HG02571 (cell line): ENCODE measurements at regions not wholly inside any gene's neighbourhood (a gene's known extent, or its start where the extent isn't known, plus 50 kb on each side); places are given as distances from the start of the nearest gene placed in this dataset.

ENCODE experiments used
- ATAC-seq: cut with Tn5 transposase; IDR thresholded peaks from one replicate; pipeline ENCODE4 v1.9.1; 2021; ENCODE audit warnings: mild to moderate bottlenecking, moderate library complexity; ENCODE audit not compliant: unreplicated experiment

DNA sequence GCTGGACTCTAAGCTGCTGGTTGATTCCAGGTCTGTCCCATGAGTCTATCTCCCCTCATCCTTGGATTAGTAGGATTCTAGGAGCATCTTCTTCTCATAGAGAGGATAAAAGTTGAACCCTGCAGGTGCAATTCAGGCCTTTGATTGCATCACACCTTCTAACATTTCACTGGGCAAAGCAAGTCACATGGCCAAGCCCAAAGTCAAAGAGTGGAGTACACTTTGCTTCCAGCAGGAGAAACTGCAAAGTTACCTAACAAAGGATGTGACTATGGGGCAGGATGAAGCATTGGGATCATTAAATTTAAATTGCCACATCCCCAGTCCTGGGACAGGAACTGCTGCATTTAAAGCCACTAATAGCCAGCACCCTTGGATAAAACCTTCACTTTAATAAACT lies 51.0 kb upstream of the EGFLAM start:
- ATAC-seq = no peak

DNA sequence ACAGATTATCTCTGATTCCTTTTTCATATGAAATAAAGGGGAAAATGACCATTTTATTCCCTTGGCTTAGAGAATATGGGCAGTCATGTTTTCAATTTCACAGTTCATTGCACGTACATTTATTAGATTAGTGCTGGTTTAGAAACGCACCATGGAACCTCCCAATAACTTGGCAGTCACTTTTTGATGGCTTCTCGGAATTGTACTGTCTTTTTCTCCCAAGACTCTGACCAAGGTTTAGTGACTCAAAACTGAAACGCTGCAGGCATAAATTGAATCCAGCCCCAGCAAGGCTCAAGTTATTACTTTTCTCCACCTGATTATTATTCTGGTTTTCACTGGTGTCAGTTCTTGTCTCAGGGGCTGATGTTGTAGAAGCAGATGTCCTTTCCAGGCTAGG lies 55.6 kb upstream of the EGFLAM start:
- no peak for ATAC-seq

DNA sequence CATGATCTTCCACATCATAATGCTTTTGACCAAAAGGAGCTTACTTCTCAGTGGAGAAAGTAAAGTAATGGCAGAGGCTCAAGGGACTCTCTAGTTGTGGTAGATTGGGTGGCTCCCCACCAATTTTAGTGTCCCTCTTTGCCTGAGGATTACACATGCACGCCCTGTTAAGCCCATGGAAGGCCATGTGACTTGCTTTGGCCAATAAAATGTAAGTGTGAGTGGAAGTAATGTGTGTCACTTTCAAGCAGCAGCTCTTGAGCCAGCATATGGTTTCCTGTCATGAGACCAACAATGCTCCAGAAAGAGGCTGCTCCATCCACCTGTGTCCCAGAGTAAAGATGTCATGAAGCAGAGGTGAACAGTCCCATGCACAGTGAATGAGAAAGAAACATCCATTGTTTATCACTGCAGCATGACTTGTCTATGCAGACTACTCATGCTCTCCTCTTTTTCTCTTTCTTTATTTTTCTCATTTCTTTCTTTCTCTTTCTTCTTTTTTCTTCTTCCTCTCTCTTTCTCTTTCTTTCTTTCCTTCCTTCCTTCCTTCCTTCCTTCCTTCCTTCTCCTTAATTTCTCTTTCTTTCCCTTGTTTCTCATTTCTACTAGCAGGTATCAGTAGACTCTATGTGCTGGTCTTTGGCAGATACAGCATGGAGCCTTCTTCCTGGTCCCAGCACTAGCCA lies 57.3 kb upstream of the EGFLAM start:
- ATAC-seq = no peak

DNA sequence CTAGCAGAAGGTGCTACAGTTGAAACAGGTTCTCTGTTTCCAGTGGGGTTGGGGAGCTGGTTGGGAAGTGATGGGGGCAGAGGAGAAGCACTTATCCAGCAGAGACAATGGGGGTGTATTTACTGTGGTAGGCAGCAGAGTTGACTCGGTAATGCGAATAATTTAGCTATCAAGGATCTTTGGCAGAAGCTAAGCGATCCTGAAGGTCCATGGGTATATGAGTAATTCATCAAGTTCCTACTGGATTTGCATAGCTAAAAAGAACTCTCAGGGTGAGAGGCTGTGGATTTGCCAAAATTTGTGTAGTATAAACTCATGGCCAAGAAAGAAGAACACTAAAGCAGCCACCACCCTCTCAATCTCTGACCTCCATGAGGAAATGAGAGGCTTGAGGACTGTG lies 61.2 kb upstream of the EGFLAM start:
- no peak for ATAC-seq

DNA sequence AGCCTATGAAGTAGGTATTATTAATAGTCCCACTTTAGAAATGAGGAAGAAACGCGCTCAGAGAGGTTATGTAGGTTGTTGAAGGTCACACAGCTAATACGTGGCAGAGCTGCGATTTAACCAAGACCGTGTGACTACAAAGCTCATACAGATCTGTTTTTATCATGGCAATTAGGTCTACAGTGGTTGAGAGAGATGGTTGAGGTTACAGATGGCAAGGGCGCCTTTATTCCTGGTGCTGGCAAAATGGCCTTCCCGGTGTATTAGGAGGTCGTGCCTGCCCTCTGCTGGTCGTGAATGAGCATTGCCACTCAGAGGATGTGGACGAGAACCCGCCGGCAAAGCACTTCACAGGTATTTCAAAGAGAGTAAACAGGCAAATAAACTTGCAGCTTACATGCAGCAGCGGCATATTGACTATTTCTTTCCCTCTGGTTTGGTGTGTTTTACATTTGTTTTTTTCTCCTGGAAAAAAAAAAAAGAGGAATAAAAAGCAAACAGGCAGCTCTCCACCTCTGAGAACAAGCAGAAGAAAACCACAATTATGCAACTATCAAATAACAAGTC lies 65.3 kb upstream of the EGFLAM start:
- peak; percentile 83 for ATAC-seq

DNA sequence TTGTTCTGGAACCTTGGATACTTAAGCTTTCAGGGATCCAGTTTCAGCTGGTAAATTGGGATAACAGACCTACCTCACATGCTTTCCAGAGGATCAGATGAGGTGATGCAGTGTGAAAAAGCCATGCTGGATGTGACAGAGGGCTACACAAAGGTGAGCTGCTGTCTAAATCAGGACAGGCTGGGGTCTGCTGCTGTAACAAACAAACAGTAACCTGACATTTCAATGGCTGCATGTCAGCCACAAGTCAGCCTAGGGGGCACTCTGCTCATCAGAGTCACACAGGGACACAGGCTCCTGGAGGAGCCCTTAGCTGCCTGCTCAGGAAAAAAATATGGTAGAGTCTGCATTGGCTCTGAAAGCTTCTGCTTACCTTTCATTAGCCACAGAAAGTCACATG lies 66.7 kb upstream of the EGFLAM start:
- ATAC-seq = no peak

DNA sequence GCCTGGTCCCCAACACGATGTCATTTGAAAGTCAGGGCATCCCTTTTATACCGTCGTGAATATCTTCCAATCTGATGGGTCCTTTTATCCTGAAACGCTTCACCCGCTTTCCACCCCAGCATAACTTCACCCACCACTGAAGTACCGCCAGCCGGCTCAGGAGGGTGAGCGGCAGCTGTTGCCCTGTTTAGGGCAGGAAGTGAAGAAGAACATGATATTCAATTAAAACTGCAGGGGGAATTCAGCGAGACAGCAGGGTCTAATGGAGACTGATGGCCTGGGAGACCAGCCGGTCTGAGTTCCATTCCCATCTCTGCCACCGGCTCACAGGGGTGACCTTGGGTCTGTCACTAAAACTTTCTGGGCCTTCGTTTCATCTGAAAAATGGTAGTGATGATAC lies 68.2 kb upstream of the EGFLAM start:
- ATAC-seq = no peak

DNA sequence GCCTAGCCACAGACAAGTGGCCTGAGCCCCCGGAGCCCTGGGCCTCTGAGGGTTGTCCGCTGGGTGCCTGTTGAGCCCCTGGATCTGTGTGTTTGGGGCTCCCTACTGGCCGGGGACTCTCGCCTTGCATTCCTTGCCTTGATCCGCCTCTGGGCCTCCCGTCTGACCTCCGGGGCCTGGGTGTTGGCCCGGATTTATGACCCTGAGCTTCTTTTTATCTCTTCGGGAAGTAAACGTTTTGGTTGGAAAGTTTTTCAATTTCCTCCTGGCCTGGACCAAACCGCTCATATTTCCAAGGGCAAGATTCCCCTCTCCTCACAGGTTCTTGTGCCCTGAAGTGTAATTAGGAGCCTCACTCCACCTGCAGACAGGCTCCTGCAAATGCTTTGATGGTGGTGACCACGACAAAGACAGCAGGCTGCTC lies 69.3 kb upstream of the EGFLAM start:
- ATAC-seq = no peak

DNA sequence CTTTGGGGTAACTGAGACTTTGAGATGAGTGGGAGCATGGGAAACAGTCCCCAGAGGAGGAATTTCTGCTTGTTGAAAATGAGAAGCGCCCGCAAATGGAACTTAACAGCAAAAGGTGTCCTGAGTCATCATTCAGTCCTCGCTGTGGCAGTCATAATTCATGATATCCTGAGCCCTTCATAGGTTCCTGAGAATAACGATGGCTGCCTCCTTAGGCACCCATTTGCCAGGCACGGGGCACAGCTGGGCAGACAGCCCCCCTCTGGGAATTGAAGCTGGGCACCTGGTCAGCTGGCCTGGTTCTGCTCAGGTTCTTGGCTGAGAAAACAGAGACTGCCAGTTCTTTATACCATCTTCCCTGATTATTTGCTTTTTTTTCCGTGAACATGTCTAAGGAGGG lies 69.8 kb upstream of the EGFLAM start:
- no peak for ATAC-seq

DNA sequence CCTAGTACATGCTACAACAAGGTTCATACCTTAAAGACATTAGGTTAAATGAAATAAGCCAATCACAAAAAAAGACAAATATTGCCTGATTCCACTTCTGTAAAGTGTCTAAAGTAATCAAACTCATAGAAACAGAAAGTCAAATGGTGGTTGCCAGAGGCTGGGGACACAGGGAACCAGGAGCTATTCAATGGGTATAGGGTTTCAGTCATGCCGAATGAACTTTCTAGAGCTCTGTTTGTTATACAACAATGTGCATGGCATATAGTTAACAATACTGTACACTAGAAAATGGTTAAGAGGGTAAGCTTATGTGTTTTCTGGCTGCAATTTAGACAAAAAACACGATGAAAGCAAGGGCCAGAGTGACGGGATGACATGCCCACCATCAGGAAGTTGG lies 70.8 kb upstream of the EGFLAM start:
- ATAC-seq = no peak

DNA sequence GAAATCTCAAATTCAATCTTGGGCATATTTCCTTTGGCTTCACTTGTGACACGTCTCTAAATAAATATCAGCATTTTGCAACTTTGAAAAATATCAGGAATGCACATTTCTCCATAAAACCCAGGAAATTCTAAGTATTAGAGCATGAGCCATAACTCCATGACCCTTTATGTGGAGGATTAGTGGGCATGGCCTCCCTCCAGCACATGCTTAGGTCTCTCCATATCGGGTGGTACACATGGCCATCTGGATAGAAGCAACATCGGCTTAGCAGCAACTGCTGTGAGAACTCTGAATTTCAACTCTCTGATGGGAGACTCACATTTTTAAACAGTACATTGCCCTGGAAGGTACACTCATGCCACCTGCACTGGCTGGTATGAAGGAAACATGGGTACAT lies 73.7 kb upstream of the EGFLAM start:
- no peak for ATAC-seq

DNA sequence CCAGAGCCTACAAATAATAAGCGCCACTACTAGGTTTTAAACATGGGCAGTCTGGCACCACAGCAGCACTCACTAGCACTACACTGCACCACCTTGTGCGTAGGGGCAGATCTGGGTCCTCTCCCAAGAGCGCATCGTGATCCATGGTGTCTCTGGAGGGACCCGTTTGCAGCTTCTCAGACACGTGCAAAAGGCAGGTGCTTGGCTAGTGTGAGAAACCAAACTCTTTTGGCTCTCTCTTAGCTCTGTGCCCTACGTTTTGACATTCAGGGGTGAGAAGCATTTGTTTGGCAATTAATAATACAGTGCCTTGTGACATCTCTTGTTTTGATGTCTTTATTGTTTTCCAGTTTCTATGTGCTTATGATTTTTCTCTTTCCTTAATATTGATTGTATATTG lies 75.4 kb upstream of the EGFLAM start:
- ATAC-seq = no peak

DNA sequence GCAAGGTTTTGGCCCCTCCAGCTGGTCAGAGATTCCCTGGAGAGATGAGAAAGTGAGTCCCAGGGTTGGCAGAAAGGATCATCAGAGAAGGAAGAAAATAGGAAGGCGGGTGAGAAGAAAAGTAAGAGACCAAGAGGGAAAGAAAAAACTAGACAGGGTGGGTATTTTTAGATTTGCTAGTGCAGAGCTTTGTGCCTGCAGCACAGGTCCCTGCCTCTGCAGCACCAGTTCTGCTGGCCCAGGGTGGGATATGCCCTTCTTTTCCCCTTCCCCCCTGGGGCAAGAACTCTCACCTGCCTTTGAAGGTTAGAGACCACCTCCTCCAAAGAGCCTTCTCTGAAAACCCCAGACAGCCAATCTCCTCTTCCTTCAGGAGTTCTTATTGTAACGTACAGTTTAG lies 90.3 kb upstream of the EGFLAM start:
- no peak for ATAC-seq

DNA sequence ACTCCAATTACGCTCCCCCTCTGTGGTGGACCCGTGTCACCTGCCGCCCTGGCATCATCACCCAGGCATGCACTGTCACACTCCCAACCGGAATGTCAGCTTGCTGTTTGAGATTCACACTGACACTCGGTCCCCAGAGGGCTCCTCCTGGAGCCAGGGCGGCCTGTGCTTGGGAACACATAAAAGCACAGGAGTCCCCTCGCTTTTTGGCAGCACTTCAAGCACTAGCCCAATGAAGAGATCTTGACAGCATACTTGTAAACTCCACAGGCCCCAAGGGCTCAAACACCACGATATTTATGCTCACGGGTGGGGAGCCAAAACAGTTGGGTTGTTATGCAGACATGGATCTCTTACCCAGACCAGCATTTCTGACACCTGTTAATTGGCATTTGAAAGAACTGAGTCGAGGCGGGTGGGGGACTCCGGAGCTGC lies 90.8 kb upstream of the EGFLAM start:
- no peak for ATAC-seq

DNA sequence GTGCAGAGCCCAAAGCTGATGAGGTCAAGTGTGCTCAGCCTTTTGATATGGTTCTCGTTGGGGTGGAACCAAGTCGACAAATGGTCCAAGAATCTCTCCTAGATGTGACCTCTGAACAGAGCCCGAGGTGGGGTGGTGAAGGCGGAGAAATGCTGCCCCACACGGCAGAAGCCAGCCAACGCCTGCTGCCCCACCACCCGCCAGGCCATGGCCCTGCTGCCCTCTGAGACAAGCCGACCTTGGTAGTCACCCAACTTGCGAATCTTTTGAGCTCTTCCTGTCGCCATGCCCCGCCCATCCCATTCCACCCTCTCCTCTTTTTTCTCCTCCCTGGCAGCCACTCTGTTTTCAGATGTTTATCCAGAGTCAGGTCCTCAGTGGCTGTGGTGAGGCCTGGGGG lies 91.5 kb upstream of the EGFLAM start:
- ATAC-seq = no peak

DNA sequence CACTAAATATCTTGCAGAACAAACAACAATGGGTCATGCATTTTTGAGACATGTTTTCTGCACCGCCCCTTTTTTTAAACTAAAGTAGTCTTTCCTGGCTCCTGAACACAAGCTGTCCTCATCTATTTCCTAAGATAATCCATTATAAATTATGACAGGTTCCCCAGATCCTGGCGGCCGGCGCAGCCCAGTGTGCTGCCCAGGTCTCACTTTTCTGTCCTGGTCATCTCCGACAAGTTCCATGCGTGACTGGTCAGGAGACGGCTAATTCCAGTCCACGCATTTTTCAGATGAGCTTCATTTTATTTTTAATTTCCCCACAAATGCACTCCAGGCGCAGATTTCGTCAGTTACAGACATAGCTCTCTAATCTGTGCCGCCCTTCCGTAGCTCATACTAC lies 92.9 kb upstream of the EGFLAM start:
- ATAC-seq = no peak

DNA sequence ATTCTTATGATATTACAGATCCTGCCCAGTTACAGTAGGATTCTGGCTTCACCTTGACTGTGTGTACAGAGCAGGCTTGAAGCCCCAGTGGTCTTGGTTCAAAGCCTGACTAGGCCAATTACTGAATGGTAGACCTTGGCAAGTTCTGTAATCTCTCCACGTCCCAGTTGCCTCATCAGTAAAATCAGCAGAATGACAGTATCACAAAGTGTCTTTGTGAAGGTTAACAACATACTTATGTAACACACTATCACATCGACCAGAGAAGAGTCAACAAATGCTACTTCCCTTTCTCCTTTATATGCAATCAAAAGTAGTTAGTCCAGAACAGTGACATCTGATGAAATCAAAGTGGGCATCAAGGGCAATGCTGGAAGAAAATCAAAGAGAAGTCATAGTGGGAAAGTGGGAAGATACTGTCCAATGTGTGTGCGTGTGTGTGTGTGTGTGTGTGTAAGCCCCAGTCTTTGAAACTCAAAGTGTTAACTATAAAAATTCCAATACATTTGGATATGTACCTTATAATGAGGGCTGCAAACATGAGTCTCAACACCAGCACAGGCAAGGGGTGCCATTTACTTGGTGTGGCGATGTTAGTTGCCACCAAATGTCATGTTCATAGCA lies 93.5 kb upstream of the EGFLAM start:
- ATAC-seq = no peak

DNA sequence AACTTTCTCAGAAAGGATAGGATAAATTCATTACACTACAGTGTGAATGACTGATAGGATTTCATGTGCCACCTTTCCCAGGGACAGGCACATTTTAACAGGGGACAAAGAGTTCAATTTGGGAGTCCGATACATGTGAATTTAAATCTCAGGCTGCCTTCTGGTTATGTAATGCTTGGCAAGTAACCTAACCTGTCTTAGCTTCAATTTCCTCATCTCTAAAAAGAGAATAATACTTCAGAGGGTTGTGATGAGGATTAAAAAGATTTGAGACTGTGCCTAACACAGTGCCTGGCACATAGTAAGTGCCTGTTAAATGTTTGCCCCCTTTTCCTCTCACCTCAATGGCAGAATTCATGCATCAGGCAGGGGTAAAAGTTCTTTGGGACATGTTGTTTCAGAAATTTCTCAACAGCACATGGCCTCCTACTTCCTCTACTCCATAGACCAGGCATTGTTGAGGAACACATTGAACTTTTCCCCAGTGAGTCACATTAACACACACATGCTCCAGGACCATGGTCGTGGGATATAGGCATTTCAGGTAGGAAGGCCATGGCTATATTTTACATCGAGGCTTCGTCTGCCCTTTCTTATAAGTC lies 94.6 kb upstream of the EGFLAM start:
- ATAC-seq = no peak

DNA sequence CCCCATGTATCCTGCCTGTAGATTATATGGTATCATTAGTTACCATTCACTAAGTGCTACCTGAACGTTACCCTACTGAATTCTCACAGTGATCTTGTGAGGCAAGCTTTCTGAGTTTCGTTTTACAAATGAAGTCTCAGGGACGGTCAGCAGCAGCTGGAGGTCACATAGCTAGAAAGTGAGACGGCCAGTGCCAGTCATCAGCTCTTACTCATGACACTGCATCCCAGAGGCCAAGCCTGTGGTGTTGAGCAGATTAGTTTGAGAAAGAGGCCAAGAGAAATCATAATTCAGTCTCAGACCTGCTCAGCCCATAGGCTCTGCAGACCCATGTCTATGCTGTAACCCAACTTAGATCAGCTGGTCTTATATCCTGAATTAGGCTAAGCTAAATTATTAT lies 95.7 kb upstream of the EGFLAM start:
- no peak for ATAC-seq

DNA sequence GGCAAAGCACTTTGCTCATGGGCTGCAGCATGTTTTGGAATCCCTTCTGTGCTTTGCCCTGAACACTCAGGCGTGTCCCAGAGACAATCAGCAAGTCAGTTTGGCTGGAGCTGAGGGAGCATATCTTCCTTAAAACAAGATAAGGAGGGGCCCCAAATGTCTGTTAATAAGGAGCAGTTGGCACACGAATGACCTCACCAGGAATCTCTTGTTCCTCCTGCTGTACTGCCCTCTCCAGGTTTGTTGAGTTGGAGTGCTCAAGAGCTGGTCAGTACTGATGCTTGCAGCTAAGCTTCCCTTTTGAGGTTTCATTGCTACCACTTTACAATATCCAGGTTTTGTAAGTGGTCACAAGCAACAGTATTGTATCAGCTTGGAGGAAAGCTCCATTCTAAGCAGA lies 101.3 kb upstream of the EGFLAM start:
- no peak for ATAC-seq

DNA sequence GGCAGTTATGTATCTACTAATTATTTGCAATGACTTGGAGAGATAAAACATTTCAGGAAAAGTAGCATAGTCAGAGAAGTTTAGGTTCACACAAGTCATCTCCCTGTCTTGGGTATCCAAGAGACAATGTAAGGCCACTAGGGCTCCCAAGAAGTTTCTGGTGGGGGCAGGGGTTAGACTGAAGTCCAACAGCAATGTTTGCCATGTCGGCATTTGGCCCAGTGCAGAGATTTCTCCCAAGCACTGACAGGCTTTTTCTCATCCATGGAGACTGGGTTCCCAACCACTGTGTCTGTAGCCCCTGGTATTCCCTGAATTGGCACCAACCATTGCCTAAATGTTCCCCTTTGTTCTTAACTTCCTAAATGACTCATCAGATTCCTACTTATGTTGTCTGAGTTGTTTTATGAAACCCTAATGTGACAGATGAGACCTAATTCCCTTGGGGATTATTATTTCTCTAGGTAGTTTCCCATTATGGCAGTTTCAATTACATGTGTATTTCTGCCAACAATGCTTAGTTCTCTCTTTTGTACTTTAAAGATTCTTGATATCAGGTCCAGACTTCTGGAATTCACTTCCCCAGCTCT lies 103.6 kb upstream of the EGFLAM start:
- no peak for ATAC-seq

DNA sequence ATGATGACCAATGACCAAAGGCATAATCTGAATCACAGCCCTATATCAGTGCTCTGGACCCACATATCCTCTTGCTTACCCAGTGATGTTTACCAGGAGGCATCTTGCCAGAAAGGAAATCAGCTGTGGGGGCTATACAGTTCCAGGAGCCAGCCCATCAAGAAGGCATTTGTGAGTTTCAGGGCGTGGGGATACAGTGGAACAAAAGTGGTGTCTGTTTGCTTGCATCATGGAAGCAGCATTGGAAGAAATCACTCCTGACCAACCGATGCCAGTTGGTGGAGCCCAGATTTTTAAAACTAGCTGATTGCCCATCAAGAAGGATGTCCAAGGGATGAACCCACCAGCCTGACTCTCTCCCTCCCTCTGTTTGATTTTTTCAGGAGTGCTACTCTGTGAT lies 106.5 kb upstream of the EGFLAM start:
- no peak for ATAC-seq
